NCI-H460 (cell line): ENCODE measurements at regions not wholly inside any gene's neighbourhood (a gene's known extent, or its start where the extent isn't known, plus 50 kb on each side); places are given as distances from the start of the nearest gene placed in this dataset.
"Not testable (repeated sequence)": the region's sequence is repeated elsewhere in the genome, so short reads cannot be mapped to it uniquely, and the experiment has no call there.

Experiments
- DNase-seq: peaks from one replicate; pipeline ENCODE4 v3.0.0-alpha.2; 2016; ENCODE audit warnings: low read depth; ENCODE audit errors: extremely low read depth

- not testable (repeated sequence) for DNase-seq
Observed at GRCh38 chr5:37927753-37928152, 87.9 kb upstream of the GDNF start.

GRCh38 chr5:37926732-37927131, 86.9 kb upstream of the GDNF start:
- no peak for DNase-seq

GRCh38 chr5:37921452-37921851, 81.6 kb upstream of the GDNF start:
- no peak for DNase-seq

- DNase-seq, result no peak
Observed at GRCh38 chr5:37918424-37918823, 78.6 kb upstream of the GDNF start.

- no peak for DNase-seq
Observed at GRCh38 chr5:37916525-37916924, 76.7 kb upstream of the GDNF start.

- DNase-seq, result no peak
Observed at GRCh38 chr5:37915097-37915736, 75.4 kb upstream of the GDNF start.

GRCh38 chr5:37909610-37910266, 69.9 kb upstream of the GDNF start:
- DNase-seq, result not testable (repeated sequence)

GRCh38 chr5:37906416-37906815, 66.6 kb upstream of the GDNF start:
- DNase-seq, result no peak

- DNase-seq, result no peak
Observed at GRCh38 chr5:37905230-37905629, 65.4 kb upstream of the GDNF start.

GRCh38 chr5:37902323-37902722, 62.5 kb upstream of the GDNF start:
- DNase-seq, result no peak

- DNase-seq, result peak; percentile 6
Observed at GRCh38 chr5:37900692-37901091, 60.9 kb upstream of the GDNF start.

GRCh38 chr5:37899037-37899436, 59.2 kb upstream of the GDNF start:
- DNase-seq, result no peak

- no peak for DNase-seq
Observed at GRCh38 chr5:37896159-37896558, 56.3 kb upstream of the GDNF start.

- no peak for DNase-seq
Observed at GRCh38 chr5:37893434-37894134, 53.7 kb upstream of the GDNF start.

- no peak for DNase-seq
Observed at GRCh38 chr5:37892586-37892985, 52.7 kb upstream of the GDNF start.

- DNase-seq, result no peak
Observed at GRCh38 chr5:37891832-37892231, 52.0 kb upstream of the GDNF start.

- no peak for DNase-seq
Observed at GRCh38 chr5:37889612-37890317, 49.9 kb upstream of the GDNF start.
